IMR-90 (cell line): ENCODE measurements at regions not wholly inside any gene's neighbourhood (a gene's known extent, or its start where the extent isn't known, plus 50 kb on each side); places are given as distances from the start of the nearest gene placed in this dataset.

ENCODE experiments used
- ATAC-seq: fragments of 200-7000 bp; cut with Tn5 transposase; 2 replicates; pipeline ENCODE4 v1.9.1; 2020; ENCODE audit warnings: low read depth, mild to moderate bottlenecking, moderate library complexity
- BruUV-seq: library from RNA; stranded (reverse); fragments of 400-500 nt; replicated peaks from 2 replicates; lab custom pipeline; 2021; lab: Mats Ljungman, UMichigan
- CTCF ChIA-PET: fragments of 300-600 bp; formaldehyde crosslinking; extraction: SDS; loops from one replicate; lab custom pipeline; 2021; ENCODE audit warnings: antibody characterized with exemption; lab: Yijun Ruan, JAX
- POLR2A ChIA-PET: fragments of 300-600 bp; sonication (Branson Sonifier 250); formaldehyde crosslinking; loops from one replicate; lab custom pipeline; 2022; ENCODE audit warnings: antibody characterized with exemption; ENCODE audit not compliant: unreplicated experiment; lab: Charles Lee
- DNase-seq: peaks from one replicate; pipeline ENCODE4 v3.0.0; 2013
- H2AFZ ChIP-seq: replicated peaks from 2 replicates; pipeline ENCODE3; 2013; ENCODE audit warnings: low read length, mild to moderate bottlenecking; ENCODE audit not compliant: poor library complexity
- H2AK5ac ChIP-seq: 2 replicates; pipeline ENCODE4 v1.6.1; 2013; ENCODE audit warnings: low read depth, low read length, inconsistent platforms
- H2AK9ac ChIP-seq: replicated peaks from 2 replicates; pipeline ENCODE3; 2013; ENCODE audit warnings: mild to moderate bottlenecking, low read depth, low read length, moderate library complexity; ENCODE audit not compliant: poor library complexity
- H2BK120ac ChIP-seq: 2 replicates; pipeline ENCODE4 v1.6.1; 2013; ENCODE audit warnings: low read depth, low read length, inconsistent platforms
- H2BK15ac ChIP-seq: 3 replicates; pipeline ENCODE4 v1.6.1; 2013; ENCODE audit warnings: low read depth, low read length, inconsistent platforms
- H2BK20ac ChIP-seq: 2 replicates; pipeline ENCODE4 v1.6.1; 2013; ENCODE audit warnings: low read depth, mild to moderate bottlenecking, inconsistent platforms, low read length, moderate library complexity
- H2BK5ac ChIP-seq: 2 replicates; pipeline ENCODE4 v1.6.1; 2013; ENCODE audit warnings: mild to moderate bottlenecking, low read depth, low read length, inconsistent platforms; ENCODE audit not compliant: poor library complexity, severe bottlenecking
- H3K14ac ChIP-seq: replicated peaks from 2 replicates; pipeline ENCODE4 v1.6.1; 2013; ENCODE audit warnings: low read depth, low read length, inconsistent platforms
- H3K18ac ChIP-seq: 2 replicates; pipeline ENCODE4 v1.6.1; 2013; ENCODE audit warnings: low read depth, low read length, control low read depth
- H3K23ac ChIP-seq: 2 replicates; pipeline ENCODE4 v1.6.1; 2013; ENCODE audit warnings: low read depth, low read length, inconsistent platforms
- H3K27ac ChIP-seq: 2 replicates; pipeline ENCODE4 v1.5.1; 2013; ENCODE audit warnings: mild to moderate bottlenecking, control low read depth, low read length; ENCODE audit not compliant: insufficient read depth
- H3K27me3 ChIP-seq: 2 replicates; pipeline ENCODE4 v1.6.1; 2013; ENCODE audit warnings: low read length; ENCODE audit not compliant: control insufficient read depth, insufficient read depth
- H3K36me3 ChIP-seq: 2 replicates; pipeline ENCODE4 v1.6.1; 2013; ENCODE audit warnings: low read length, mixed read lengths; ENCODE audit not compliant: control insufficient read depth, insufficient read depth
- H3K4ac ChIP-seq: 2 replicates; pipeline ENCODE4 v1.6.1; 2013; ENCODE audit warnings: low read depth, low read length, inconsistent platforms
- H3K4me1 ChIP-seq: 2 replicates; pipeline ENCODE4 v1.6.1; 2013; ENCODE audit warnings: low read length, mixed read lengths; ENCODE audit not compliant: control insufficient read depth, insufficient read depth
- H3K4me2 ChIP-seq: 2 replicates; pipeline ENCODE4 v1.6.1; 2013; ENCODE audit warnings: low read depth, mild to moderate bottlenecking, control low read depth, low read length, moderate library complexity
- H3K4me3 ChIP-seq: 2 replicates; pipeline ENCODE4 v1.5.1; 2013; ENCODE audit warnings: low read depth, mild to moderate bottlenecking, control low read depth, low read length, moderate library complexity; ENCODE audit not compliant: insufficient read depth
- H3K56ac ChIP-seq: 2 replicates; pipeline ENCODE4 v1.6.1; 2013; ENCODE audit warnings: low read length, inconsistent platforms; ENCODE audit not compliant: insufficient read depth; ENCODE audit errors: extremely low read depth
- H3K79me1 ChIP-seq, 2 experiments: 2 replicates each; pipeline ENCODE4 v1.6.1; 2013; ENCODE audit warnings: low read length in 2 of 2, inconsistent platforms in 1 of 2, low read depth in 1 of 2
- H3K9ac ChIP-seq: 2 replicates; pipeline ENCODE4 v1.6.1; 2013; ENCODE audit warnings: low read depth, low read length, control low read depth
- H3K9me1 ChIP-seq: 2 replicates; pipeline ENCODE4 v1.6.1; 2013; ENCODE audit warnings: low read length, inconsistent platforms; ENCODE audit not compliant: insufficient read depth
- H3K9me3 ChIP-seq: 2 replicates; pipeline ENCODE4 v1.6.1; 2013; ENCODE audit warnings: low read length; ENCODE audit not compliant: control insufficient read depth, insufficient read depth
- H4K20me1 ChIP-seq: 2 replicates; pipeline ENCODE4 v1.6.1; 2013; ENCODE audit warnings: low read length, inconsistent platforms; ENCODE audit not compliant: insufficient read depth
- H4K5ac ChIP-seq: 2 replicates; pipeline ENCODE4 v1.6.1; 2013; ENCODE audit warnings: mild to moderate bottlenecking, low read depth, low read length, control low read depth
- H4K8ac ChIP-seq, 2 experiments: 2 replicates each; pipeline ENCODE4 v1.6.1; 2013; ENCODE audit warnings: low read depth in 2 of 2, low read length in 2 of 2, control low read depth in 1 of 2, inconsistent platforms in 1 of 2
- H4K91ac ChIP-seq: 2 replicates; pipeline ENCODE4 v1.6.1; 2013; ENCODE audit warnings: low read depth, low read length, inconsistent platforms; ENCODE audit not compliant: insufficient read depth
- BHLHE40 ChIP-seq: fragments of 150-350 bp; IDR thresholded peaks from 2 replicates; pipeline ENCODE4 v1.6.1; 2016; ENCODE audit warnings: mild to moderate bottlenecking, low read depth, low read length
- RAD21 ChIP-seq: IDR thresholded peaks from 2 replicates; pipeline ENCODE4 v1.6.1; 2012; ENCODE audit warnings: low read length, improper control_type of control experiment
- WGBS, 2 experiments: methylation state at CpG; one replicate each; pipeline versions ENCODE4 v1.1.5 to v1.1.7; 2013; ENCODE audit warnings: missing lambda C conversion rate in 2 of 2; ENCODE audit not compliant: insufficient read length in 1 of 2; ENCODE audit errors: extremely low coverage in 2 of 2; 5-methylcytosine and 5-hydroxymethylcytosine counted together
- dilution Hi-C: fragments of 300-500 bp; cut with HindIII; formaldehyde crosslinking; loops from one replicate; pipeline ENCODE4 v1.14.3; 2018; ENCODE audit warnings: low sequenced_read_pairs; ENCODE audit not compliant: unreplicated experiment
- in situ Hi-C: fragments of 300-500 bp; cut with MboI; formaldehyde crosslinking; loops from 3 replicates; pipeline ENCODE4 v1.14.3; 2019; ENCODE audit warnings: low sequenced_read_pairs, inconsistent platforms, mixed read lengths
- intact Hi-C: fragments of 100-400 bp; cut with micrococcal nuclease; formaldehyde crosslinking; loops from 2 replicates; pipeline ENCODE4 v1.10.0; 2022

GRCh38 chr3:34346656-34347055 is 548.2 kb downstream of the PDCD6IP start:
- no peak overlapping the region for H3K9ac ChIP-seq
- H2AK9ac ChIP-seq, result no peak overlapping the region
- no peaks in the 10 kb centered on the region for H3K36me3 ChIP-seq
- H3K9me1 ChIP-seq, result no peaks in the 10 kb centered on the region
- no peak overlapping the region for H4K8ac ChIP-seq
- no peak overlapping the region for H2BK5ac ChIP-seq
- no peak for ATAC-seq
- ChIA-PET CTCF (interaction anchor here (0.9 kb wide), 1 partner anchor 45 kb away, joined by 3 read pairs; no protein-coding TSS in a partner anchor), POLR2A (no interaction called here)
- no peak overlapping the region for H3K18ac ChIP-seq
- no peak overlapping the region for H3K4me3 ChIP-seq
- no peak overlapping the region for H2BK120ac ChIP-seq
- H2BK15ac ChIP-seq, result no peak overlapping the region
- H4K20me1 ChIP-seq, result no peaks in the 10 kb centered on the region
- intact Hi-C loops, result no loop called here
- no peak overlapping the region for H3K14ac ChIP-seq
- no peak overlapping the region for H3K4ac ChIP-seq
- WGBS, 2 experiments, result no CpG with 5 or more reads among the region's 4 CpGs
- H4K91ac ChIP-seq, result no peak overlapping the region
- dilution Hi-C loops, result no loop called here
- H3K9me3 ChIP-seq, result no peaks in the 10 kb centered on the region
- H4K5ac ChIP-seq, result no peak overlapping the region
- in situ Hi-C loops, result no loop called here
- H3K4me2 ChIP-seq, result no peak overlapping the region
- no peaks in the 10 kb centered on the region for H3K27me3 ChIP-seq
- no peak overlapping the region for H2AFZ ChIP-seq
- no peak overlapping the region for H2AK5ac ChIP-seq
- no peak for TF ChIP-seq RAD21
- no peak for TF ChIP-seq BHLHE40
- DNase-seq, result no peak
- H3K79me1 ChIP-seq, result no peaks in the 10 kb centered on the region
- no peak overlapping the region for H3K23ac ChIP-seq
- H3K27ac ChIP-seq, result no peak overlapping the region
- no peaks in the 10 kb centered on the region for H3K4me1 ChIP-seq
- no TSS peak for BruUV-seq
- no peak overlapping the region for H3K56ac ChIP-seq
- no peak overlapping the region for H2BK20ac ChIP-seq
